GDM1 (cell line): ENCODE measurements at regions not wholly inside any gene's neighbourhood (a gene's known extent, or its start where the extent isn't known, plus 50 kb on each side); places are given as distances from the start of the nearest gene placed in this dataset.
"Not testable (repeated sequence)": the region's sequence is repeated elsewhere in the genome, so short reads cannot be mapped to it uniquely, and the experiment has no call there.

Source experiments
- DNase-seq: peaks from one replicate; lab custom pipeline; 2025; lab: John Stamatoyannopoulos, UW

- no peak for DNase-seq
These were observed 1010.7 kb upstream of the ZEB2 start for GRCh38 chr2:145530653-145531052.

GRCh38 chr2:145524836-145525235 lies 1004.9 kb upstream of the ZEB2 start:
- no peak for DNase-seq

DNA sequence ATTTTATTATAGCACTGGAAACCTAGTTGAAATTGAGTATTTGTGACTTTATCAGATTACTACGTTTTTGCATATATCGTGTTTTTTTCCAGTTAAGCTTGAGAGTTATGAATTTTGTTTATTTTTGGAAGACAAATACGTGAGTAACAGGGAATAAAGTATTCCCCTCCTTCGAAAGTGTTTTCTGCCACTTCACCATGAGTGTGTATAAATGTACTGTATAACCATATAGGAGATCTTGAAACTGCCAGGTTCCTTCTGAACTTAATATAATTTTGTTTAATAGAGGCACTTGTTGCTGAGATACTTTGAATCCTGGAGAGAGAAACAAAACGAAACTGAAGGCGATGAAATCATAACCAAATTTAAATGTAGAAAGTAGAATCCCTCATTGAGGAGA lies 1004.4 kb upstream of the ZEB2 start:
- DNase-seq: no peak

- not testable (repeated sequence) for DNase-seq
These were observed 999.3 kb upstream of the ZEB2 start for GRCh38 chr2:145519254-145519653.

DNA sequence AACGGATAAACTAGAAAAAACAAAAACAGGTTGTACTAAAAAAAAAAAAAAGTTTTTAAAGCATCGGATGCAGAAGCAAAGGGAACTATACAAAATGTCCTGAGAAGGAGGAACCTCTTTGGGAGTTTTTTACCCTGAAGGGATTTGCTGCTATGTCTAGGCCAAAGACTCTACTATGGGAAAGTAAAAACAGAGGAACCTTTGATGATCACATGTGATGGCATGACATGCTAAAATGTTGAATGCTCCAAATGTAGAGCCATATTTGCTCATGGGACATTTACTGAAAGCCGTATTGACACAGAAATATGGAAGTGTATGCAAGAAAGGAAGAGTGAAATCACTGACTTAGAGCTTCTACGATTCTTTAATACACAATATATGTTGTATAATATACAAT lies 992.0 kb upstream of the ZEB2 start:
- no peak for DNase-seq

GRCh38 chr2:145503511-145503910 lies 983.6 kb upstream of the ZEB2 start:
- no peak for DNase-seq

DNA sequence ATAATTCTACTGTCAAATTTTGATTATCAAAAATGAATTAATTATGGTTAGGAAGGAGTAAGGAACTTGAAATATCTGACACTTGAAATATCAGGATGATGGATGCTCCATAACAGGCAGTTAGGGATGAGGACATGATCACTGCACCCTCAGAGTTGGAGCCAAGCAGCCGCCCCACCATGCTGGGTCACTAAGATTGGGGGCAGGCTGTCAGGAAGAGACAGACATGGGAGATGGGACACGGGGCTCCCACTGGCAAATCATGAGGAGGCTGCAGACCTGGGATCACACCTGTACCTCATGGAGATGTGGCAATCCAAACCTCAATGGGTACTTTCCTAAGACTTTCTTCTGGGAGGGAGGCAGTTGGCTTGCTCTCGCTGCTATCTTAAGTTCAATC lies 982.0 kb upstream of the ZEB2 start:
- no peak for DNase-seq

DNA sequence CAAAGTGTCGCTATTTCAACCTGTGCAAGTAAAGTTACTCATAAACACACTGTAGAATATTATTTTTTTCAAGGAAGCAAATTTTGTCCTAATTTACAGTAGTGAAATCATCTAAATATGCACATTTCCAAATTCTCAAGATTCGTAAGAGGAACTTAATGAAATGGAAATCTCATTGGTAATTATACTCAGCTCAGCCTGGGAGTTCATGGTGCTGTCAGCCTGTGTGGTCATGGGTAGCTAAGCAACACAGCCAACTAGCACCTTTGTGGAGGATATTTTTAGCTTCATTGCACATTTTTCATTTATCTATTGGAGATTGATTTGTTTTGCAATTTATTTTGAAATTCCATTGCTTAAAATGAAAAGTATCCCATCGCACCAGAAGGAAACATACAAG lies 975.7 kb upstream of the ZEB2 start:
- no peak for DNase-seq

DNA sequence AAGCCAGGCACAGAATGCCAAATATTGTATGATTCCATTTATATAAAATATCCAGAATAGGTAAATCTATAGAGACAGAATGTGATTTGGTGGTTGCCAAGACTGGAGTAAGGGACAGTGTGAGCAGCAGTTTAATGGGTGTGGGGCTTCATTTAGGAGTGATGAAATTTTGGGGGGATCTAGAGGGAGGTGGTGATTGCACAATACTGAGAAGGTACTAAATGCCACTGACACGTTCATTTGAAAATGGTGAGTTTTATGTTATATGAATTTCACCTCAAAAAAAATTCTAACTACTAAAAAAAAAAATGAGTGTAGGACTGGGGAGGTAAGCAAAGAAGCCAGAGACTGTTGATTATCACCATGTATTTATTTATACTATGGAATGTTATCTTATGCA lies 974.5 kb upstream of the ZEB2 start:
- no peak for DNase-seq

- DNase-seq: no peak
These were observed 968.7 kb upstream of the ZEB2 start for GRCh38 chr2:145488571-145488970.

GRCh38 chr2:145484448-145485097 lies 964.7 kb upstream of the ZEB2 start:
- DNase-seq: no peak

GRCh38 chr2:145483854-145484253 lies 963.9 kb upstream of the ZEB2 start:
- no peak for DNase-seq

DNA sequence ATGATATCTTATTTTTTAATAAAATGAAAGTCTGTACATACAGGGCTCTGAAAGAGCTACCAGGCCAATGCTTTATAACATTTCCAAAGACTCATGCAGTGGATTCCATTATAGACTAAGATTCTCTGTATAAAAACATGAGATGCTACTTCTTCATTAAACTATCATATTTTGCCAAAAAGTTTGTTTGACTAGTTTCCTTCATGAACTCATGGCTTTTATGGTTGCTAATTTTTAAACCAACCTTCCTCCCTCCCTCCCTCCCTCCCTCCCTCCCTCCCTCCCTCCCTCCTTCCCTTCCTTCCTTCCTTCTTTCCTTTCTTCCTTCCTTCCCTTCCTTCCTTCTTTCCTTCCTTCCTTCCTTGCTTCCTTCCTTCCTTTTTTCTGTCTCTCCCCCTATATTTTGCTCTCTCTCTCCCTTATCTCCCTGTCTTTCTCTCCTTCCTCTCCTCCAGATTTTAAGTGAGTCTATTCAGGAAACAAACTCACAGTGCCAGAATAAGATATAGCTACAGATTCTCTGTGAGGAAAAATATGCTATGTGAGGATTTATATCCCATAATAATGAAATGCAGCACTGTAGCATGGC lies 961.5 kb upstream of the ZEB2 start:
- DNase-seq: no peak

DNA sequence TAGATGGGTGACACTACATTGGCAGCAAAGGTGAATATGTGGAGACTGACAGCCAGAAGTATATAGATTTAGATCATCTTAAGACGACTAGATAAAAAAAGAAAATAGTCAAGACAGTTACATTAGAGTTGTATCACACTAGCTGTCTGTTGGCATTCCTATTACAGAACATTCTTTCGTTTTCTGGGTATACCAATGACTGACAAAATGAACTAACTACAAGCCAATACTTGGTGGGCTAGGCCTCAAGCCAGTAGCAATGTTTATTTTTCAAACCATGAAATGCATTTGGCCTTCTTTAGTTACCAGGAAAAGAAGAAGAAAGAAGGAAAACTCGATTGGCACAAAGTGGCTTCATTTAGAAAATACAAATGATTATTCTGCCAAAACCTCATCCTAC lies 944.9 kb upstream of the ZEB2 start:
- no peak for DNase-seq

DNA sequence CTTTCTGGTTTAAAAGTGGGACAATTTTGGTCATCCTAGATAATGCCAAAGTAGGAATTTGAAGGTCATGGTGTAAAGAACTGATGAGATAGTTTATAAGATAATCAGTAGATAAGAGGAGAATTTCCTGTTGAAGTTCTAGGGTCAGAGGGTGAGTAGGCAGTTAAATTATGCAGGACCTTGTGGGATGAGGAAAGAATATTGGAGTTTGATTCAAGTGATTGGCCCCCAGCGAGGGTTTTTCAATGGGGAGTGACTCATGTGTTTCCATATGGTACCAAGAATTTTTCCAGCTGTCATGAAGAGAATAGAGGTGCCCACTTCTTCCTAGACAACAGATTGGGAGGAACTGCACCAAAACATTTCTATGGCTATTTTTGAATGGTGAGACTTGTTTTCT lies 940.2 kb upstream of the ZEB2 start:
- DNase-seq: no peak

- no peak for DNase-seq
These were observed 911.4 kb upstream of the ZEB2 start for GRCh38 chr2:145431181-145431951.

DNA sequence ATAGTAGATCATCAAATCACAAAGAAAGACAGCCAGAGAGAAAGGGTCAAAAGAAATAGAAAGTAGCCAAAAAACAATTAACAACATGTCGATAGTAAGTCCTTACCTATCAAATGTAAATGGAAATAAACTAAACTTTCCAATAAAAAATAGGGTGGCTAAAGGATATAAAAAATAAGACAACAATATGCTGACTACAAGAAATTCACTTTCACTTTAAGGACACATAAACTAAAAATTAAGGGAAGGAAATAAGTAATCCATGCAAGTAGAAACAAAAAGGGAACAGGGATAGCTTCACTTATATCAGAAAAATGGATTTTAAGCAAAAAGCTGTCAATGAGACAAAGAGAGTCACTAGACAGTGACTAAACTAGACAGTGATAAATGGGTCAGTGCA lies 903.9 kb upstream of the ZEB2 start:
- DNase-seq: no peak

GRCh38 chr2:145422576-145422975 lies 902.7 kb upstream of the ZEB2 start:
- no peak for DNase-seq

- DNase-seq: no peak
These were observed 901.9 kb upstream of the ZEB2 start for GRCh38 chr2:145421841-145422240.

GRCh38 chr2:145416640-145417039 lies 896.7 kb upstream of the ZEB2 start:
- DNase-seq: no peak

- DNase-seq: no peak
These were observed 895.2 kb upstream of the ZEB2 start for GRCh38 chr2:145415151-145415550.

DNA sequence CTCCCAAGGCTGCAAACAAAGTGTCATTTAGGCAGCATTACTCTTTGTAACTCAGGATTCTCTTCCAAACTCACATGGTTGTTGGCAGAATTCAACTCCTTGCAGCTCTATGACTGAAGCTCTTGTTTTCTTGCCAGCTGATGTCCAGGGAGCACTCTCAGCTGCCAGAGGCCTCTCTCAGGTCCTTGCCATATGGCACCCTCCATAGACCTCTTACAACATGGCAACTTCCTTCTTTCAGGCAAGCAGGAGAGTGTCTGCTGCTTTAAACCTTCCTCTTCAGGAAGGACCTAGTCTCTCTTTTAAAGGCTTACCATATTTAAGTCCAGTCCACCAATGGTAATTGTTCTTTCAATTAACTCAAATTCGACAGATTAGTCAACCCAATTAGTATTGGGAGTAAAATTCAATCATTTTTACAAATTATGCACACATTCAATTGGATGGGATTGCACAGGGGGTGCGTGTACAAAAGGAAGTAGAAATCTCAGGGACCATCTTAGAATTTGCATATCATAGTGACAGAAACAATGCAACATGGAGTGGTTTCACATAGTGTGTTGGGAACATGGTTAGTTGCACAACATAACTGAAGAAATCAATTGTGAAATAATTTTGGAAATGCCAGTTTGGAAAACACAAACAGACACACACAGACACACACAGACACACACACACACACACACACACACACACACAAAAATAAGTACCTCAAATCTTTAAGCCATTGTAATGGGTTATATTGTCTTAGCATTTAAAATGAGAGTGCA lies 893.5 kb upstream of the ZEB2 start:
- DNase-seq: no peak

- DNase-seq: no peak
These were observed 892.2 kb upstream of the ZEB2 start for GRCh38 chr2:145412155-145412554.
